DMS114 treated with DMSO at 0.1 percent for 48 hours (cell line): ENCODE measurements at regions not wholly inside any gene's neighbourhood (a gene's known extent, or its start where the extent isn't known, plus 50 kb on each side); places are given as distances from the start of the nearest gene placed in this dataset.
"Not testable (repeated sequence)": the region's sequence is repeated elsewhere in the genome, so short reads cannot be mapped to it uniquely, and the experiment has no call there.

Experiments used
- DNase-seq: peaks from one replicate; lab custom pipeline; 2025; ENCODE audit not compliant: unreplicated experiment; lab: John Stamatoyannopoulos, UW

GRCh38 chr13:99677116-99677951 lies 176.1 kb downstream of the TM9SF2 start:
- no peak for DNase-seq

GRCh38 chr13:99671746-99672145 lies 170.5 kb downstream of the TM9SF2 start:
- no peak for DNase-seq

GRCh38 chr13:99669096-99669495 lies 167.8 kb downstream of the TM9SF2 start:
- not testable (repeated sequence) for DNase-seq

GRCh38 chr13:99666146-99666805 lies 165.0 kb downstream of the TM9SF2 start:
- no peak for DNase-seq

- no peak for DNase-seq
Observed at GRCh38 chr13:99665711-99666110, 164.4 kb downstream of the TM9SF2 start.

GRCh38 chr13:99663908-99664307 lies 162.6 kb downstream of the TM9SF2 start:
- no peak for DNase-seq

GRCh38 chr13:99663185-99663825 lies 162.0 kb downstream of the TM9SF2 start:
- DNase-seq: no peak

GRCh38 chr13:99662678-99663077 lies 161.4 kb downstream of the TM9SF2 start:
- no peak for DNase-seq

- DNase-seq: no peak
Observed at GRCh38 chr13:99661791-99662190, 160.5 kb downstream of the TM9SF2 start.

GRCh38 chr13:99659866-99660554 lies 158.7 kb downstream of the TM9SF2 start:
- no peak for DNase-seq

GRCh38 chr13:99659226-99659625 lies 158.0 kb downstream of the TM9SF2 start:
- DNase-seq: no peak

GRCh38 chr13:99658261-99658991 lies 157.2 kb downstream of the TM9SF2 start:
- peak; percentile 60 for DNase-seq

- peak; percentile 17 for DNase-seq
Observed at GRCh38 chr13:99657848-99658260, 156.6 kb downstream of the TM9SF2 start.

GRCh38 chr13:99656844-99657381 lies 155.6 kb downstream of the TM9SF2 start:
- no peak for DNase-seq

- DNase-seq: peak; percentile 51
Observed at GRCh38 chr13:99656092-99656745, 154.9 kb downstream of the TM9SF2 start.

- DNase-seq: no peak
Observed at GRCh38 chr13:99655351-99656091, 154.2 kb downstream of the TM9SF2 start.

GRCh38 chr13:99654076-99654475 lies 152.8 kb downstream of the TM9SF2 start:
- DNase-seq: no peak

GRCh38 chr13:99653526-99653925 lies 152.3 kb downstream of the TM9SF2 start:
- no peak for DNase-seq

- DNase-seq: no peak
Observed at GRCh38 chr13:99652901-99653300, 151.6 kb downstream of the TM9SF2 start.
